ENCODE measurements at regions not wholly inside any gene's neighbourhood (a gene's known extent, or its start where the extent isn't known, plus 50 kb on each side); places are given as distances from the start of the nearest gene placed in this dataset.

DNA sequence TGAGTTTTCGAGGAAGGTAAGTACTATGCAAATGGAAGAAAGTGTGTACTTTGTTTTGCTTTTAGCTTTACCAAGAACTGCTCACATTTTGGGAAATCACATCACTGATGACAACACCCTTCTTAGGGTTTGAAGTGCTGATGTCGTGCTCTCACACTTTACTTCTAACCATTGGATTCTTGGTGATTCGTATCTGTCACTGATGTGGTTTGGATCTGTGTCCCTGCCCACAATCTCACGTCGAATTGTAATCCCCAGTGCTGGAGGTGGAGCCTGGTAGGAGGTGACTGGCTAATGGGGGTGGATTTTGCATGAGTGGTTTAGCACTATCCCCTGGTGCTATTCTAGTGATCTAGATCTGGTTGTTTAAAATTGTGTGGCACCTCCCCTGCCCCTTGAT lies 75.4 kb upstream of the RGMA start:
- H2BK120ac ChIP-seq (replicated peaks; ENCODE audit: low read depth, low read length) = no peak overlapping the region
- H2BK20ac ChIP-seq (ENCODE audit: low read length) = no peak overlapping the region
- H3K4me2 ChIP-seq (ENCODE audit: insufficient read depth in 1 of 2, low read depth in 2 of 2, low read length in 2 of 2) = no peak overlapping the region
- H2BK5ac ChIP-seq (ENCODE audit: low read depth, low read length) = no peak overlapping the region
- no peaks in the 10 kb centered on the region for H3K27me3 ChIP-seq (replicated peaks in 1 of 4; ENCODE audit: control insufficient read depth in 3 of 4, extremely low read depth in 1 of 4, insufficient read depth in 3 of 4, low read length in 3 of 4)
- no peak overlapping the region for H2BK15ac ChIP-seq (ENCODE audit: low read length)
- H2AK5ac ChIP-seq (ENCODE audit: low read depth, low read length) = no peak overlapping the region
- no peak overlapping the region for H3K4ac ChIP-seq (replicated peaks; ENCODE audit: insufficient read length, low read depth, low read length)
- H3K23me2 ChIP-seq (ENCODE audit: low read depth, low read length) = no peaks in the 10 kb centered on the region
- H3K23ac ChIP-seq (ENCODE audit: insufficient read length) = no peak overlapping the region
- H3K9ac ChIP-seq (replicated peaks in 1 of 4; ENCODE audit: extremely low read depth in 1 of 4, low read depth in 3 of 4, low read length in 3 of 4) = no peak overlapping the region
- H4K8ac ChIP-seq (ENCODE audit: extremely low read depth, insufficient read depth, low read length) = no peak overlapping the region
- 84% methylated on average over 5 of the region's 5 CpGs; no CpG with 5 or more reads in 1 of the 2 experiments for WGBS, 2 experiments (ENCODE audit: extremely low coverage in 1 of 2, insufficient coverage in 1 of 2, insufficient read length in 1 of 2, insufficient replicate concordance in 2 of 2, low coverage in 1 of 2, low lambda C conversion rate in 2 of 2, missing lambda C conversion rate in 1 of 2)
- no peak overlapping the region for H3K27ac ChIP-seq (ENCODE audit: low read depth, low read length)
- no peak overlapping the region for H3K4me3 ChIP-seq (ENCODE audit: extremely low read depth in 1 of 4, insufficient read depth in 2 of 4, low read depth in 3 of 4, low read length in 4 of 4)
- H3K79me2 ChIP-seq (ENCODE audit: control insufficient read depth in 1 of 2, insufficient read depth in 2 of 2, low read length in 2 of 2) = no peaks in the 10 kb centered on the region
- DNase-seq (ENCODE audit: low read depth in 1 of 2, low spot score in 2 of 2) (no peak), FAIRE-seq (no peak)
- TF ChIP-seq EZH2 (IDR thresholded peaks at IDR 0.05; ENCODE audit: low read depth, low read length, severe bottlenecking) (no peak), TBP (IDR thresholded peaks at IDR 0.05; ENCODE audit: low read depth, low read length) (no peak), BCL11A (IDR thresholded peaks at IDR 0.05; ENCODE audit: low read depth in 2 of 2, low read length in 2 of 2) (no peak), GABPA (IDR thresholded peaks at IDR 0.05; ENCODE audit: borderline replicate concordance, insufficient read depth, low read length) (no peak), SP2 (IDR thresholded peaks at IDR 0.05; ENCODE audit: low read length) (no peak), POLR2AphosphoS5 (IDR thresholded peaks at IDR 0.05; ENCODE audit: low read depth, low read length) (no peak), EP300 (IDR thresholded peaks at IDR 0.05; ENCODE audit: borderline replicate concordance in 1 of 2, low read depth in 2 of 2, low read length in 2 of 2) (no peak), CEBPB (IDR thresholded peaks at IDR 0.05; ENCODE audit: low read depth, low read length) (no peak), NANOG (IDR thresholded peaks at IDR 0.05; ENCODE audit: insufficient read depth, low read depth, low read length, poor library complexity, severe bottlenecking) (no peak), JUND (IDR thresholded peaks at IDR 0.05; ENCODE audit: low read length) (no peak)
- TF ChIP-seq, protein P1, sequence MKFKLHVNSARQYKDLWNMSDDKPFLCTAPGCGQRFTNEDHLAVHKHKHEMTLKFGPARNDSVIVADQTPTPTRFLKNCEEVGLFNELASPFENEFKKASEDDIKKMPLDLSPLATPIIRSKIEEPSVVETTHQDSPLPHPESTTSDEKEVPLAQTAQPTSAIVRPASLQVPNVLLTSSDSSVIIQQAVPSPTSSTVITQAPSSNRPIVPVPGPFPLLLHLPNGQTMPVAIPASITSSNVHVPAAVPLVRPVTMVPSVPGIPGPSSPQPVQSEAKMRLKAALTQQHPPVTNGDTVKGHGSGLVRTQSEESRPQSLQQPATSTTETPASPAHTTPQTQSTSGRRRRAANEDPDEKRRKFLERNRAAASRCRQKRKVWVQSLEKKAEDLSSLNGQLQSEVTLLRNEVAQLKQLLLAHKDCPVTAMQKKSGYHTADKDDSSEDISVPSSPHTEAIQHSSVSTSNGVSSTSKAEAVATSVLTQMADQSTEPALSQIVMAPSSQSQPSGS (IDR thresholded peaks at IDR 0.05; ENCODE audit: low read length) = no peak
- TF ChIP-seq, protein P2, sequence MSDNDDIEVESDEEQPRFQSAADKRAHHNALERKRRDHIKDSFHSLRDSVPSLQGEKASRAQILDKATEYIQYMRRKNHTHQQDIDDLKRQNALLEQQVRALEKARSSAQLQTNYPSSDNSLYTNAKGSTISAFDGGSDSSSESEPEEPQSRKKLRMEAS (IDR thresholded peaks at IDR 0.05) = no peak
- H3K9me3 ChIP-seq (ENCODE audit: insufficient read depth in 2 of 2, low read depth in 1 of 2, low read length in 1 of 2) = no peaks in the 10 kb centered on the region
- no peak overlapping the region for H3K18ac ChIP-seq (ENCODE audit: extremely low read depth, low read length)
- H3K14ac ChIP-seq (ENCODE audit: insufficient read length) = no peak overlapping the region
- H4K20me1 ChIP-seq (replicated peaks in 1 of 2; ENCODE audit: control insufficient read depth in 1 of 2, insufficient read depth in 2 of 2, low read length in 2 of 2) = no peaks in the 10 kb centered on the region
- ChIA-PET POLR2A (ENCODE audit: partially characterized antibody) (no interaction called here), CTCF (ENCODE audit: partially characterized antibody) (interaction anchor here (1.2 kb wide), 1 partner anchor 76 kb away, joined by 3 read pairs; no protein-coding TSS in a partner anchor)
- H3K36me3 ChIP-seq (ENCODE audit: control insufficient read depth in 2 of 4, insufficient read depth in 4 of 4, low read length in 3 of 4) = no peaks in the 10 kb centered on the region
- peaks cover 0 to 4% (median 0%) of the 10 kb centered on the region in 4 experiments; a peak in 1 of 7 replicates for H3K4me1 ChIP-seq (replicated peaks in 1 of 4; ENCODE audit: control insufficient read depth in 3 of 4, insufficient read depth in 4 of 4, low read length in 3 of 4)
- no peak overlapping the region for H2AFZ ChIP-seq (ENCODE audit: low read length)
- H2BK12ac ChIP-seq (ENCODE audit: low read depth, low read length) = no peak overlapping the region
- no peaks in the 10 kb centered on the region for H3K79me1 ChIP-seq (ENCODE audit: low read depth, low read length)
- no peak overlapping the region for H4K91ac ChIP-seq (replicated peaks; ENCODE audit: insufficient read length, low read length)
- H3K56ac ChIP-seq (replicated peaks; ENCODE audit: insufficient read length, low read depth, low read length) = no peak overlapping the region
- H4K5ac ChIP-seq (ENCODE audit: insufficient read length, low read depth, low read length) = no peak overlapping the region

All from H1 (cell line).